MM.1S (cell line): ENCODE measurements at regions not wholly inside any gene's neighbourhood (a gene's known extent, or its start where the extent isn't known, plus 50 kb on each side); places are given as distances from the start of the nearest gene placed in this dataset.

Experiments
- EZH2 ChIP-seq: fragments of 300-600 bp; sonication (generic); optimal IDR thresholded peaks from 2 replicates; pipeline ENCODE3; 2017; ENCODE audit warnings: low read depth, mild to moderate bottlenecking, antibody characterized with exemption, low read length, mixed read lengths
- EZH2phosphoT487 ChIP-seq: fragments of 300-600 bp; sonication (generic); IDR thresholded peaks from 2 replicates; pipeline ENCODE4 v1.6.1; 2018; ENCODE audit warnings: antibody characterized with exemption, low read length
- TF ChIP-seq, protein P1 (sequence below): fragments of 300-600 bp; sonication (generic); IDR thresholded peaks from 2 replicates; pipeline ENCODE4 v1.5.1; 2016; ENCODE audit warnings: antibody characterized with exemption, low read length, mixed read lengths

DNA sequence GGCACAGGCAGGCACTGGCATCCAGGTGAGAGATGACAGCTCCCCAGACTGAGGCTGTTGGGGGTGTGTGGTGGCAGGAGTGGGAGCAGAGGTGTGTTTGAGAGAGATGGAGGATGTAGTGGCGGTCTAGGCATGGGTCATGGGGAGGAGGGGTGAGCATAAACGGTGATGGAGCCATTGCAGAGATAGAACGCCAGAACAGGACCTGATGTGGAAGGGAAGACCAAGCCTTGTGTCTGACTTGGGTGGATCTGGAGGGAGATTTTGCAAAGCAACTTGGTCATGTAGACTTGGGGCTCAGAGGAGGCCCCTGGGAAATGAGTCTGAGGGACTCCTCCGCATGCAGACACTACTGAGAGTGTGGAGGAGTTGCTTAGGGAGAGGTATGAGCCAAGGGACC, 50.0 kb upstream of the CLDN5 start:
- TF ChIP-seq EZH2phosphoT487: no peak
- TF ChIP-seq, protein P1, sequence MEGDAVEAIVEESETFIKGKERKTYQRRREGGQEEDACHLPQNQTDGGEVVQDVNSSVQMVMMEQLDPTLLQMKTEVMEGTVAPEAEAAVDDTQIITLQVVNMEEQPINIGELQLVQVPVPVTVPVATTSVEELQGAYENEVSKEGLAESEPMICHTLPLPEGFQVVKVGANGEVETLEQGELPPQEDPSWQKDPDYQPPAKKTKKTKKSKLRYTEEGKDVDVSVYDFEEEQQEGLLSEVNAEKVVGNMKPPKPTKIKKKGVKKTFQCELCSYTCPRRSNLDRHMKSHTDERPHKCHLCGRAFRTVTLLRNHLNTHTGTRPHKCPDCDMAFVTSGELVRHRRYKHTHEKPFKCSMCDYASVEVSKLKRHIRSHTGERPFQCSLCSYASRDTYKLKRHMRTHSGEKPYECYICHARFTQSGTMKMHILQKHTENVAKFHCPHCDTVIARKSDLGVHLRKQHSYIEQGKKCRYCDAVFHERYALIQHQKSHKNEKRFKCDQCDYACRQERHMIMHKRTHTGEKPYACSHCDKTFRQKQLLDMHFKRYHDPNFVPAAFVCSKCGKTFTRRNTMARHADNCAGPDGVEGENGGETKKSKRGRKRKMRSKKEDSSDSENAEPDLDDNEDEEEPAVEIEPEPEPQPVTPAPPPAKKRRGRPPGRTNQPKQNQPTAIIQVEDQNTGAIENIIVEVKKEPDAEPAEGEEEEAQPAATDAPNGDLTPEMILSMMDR: no peak
- TF ChIP-seq EZH2: no peak
